H1 (cell line): ENCODE measurements at regions not wholly inside any gene's neighbourhood (a gene's known extent, or its start where the extent isn't known, plus 50 kb on each side); places are given as distances from the start of the nearest gene placed in this dataset.

Experiments
- ASH2L ChIP-seq: fragments of 200-600, 300-600 bp; sonication (generic); IDR thresholded peaks from one replicate; pipeline ENCODE4 v1.7.1; 2017; ENCODE audit warnings: low read length
- CHD7 ChIP-seq: fragments of 300-600 bp; sonication (generic); IDR thresholded peaks from 2 replicates; pipeline ENCODE4 v1.7.1; 2012; ENCODE audit warnings: low read length, moderate library complexity, mild to moderate bottlenecking, inconsistent platforms; ENCODE audit not compliant: insufficient replicate concordance
- PHF8 ChIP-seq: fragments of 200-600 bp; sonication (generic); conservative IDR thresholded peaks from 2 replicates; pipeline ENCODE4 v1.7.1; 2012; ENCODE audit warnings: low read depth, mild to moderate bottlenecking, inconsistent platforms, low read length, moderate library complexity
- RXRA ChIP-seq: IDR thresholded peaks from 2 replicates; pipeline ENCODE4 v1.6.1; 2011; ENCODE audit warnings: low read depth, mild to moderate bottlenecking, low read length, moderate library complexity; ENCODE audit not compliant: insufficient read depth
- SAP30 ChIP-seq: fragments of 300-600 bp; sonication (generic); IDR thresholded peaks from 2 replicates; pipeline ENCODE4 v1.7.1; 2012; ENCODE audit warnings: low read length, moderate library complexity, mild to moderate bottlenecking, inconsistent platforms; ENCODE audit not compliant: insufficient read depth, insufficient replicate concordance

- TF ChIP-seq RXRA (no peak), CHD7 (no peak), SAP30 (no peak), PHF8 (no peak), ASH2L (no peak)
- TF ChIP-seq, all 59 proteins: peak for 0
Observed at GRCh38 chr11:38900211-38900610, 2302.2 kb upstream of the RAG2 start (continued).
